ENCODE measurements at regions not wholly inside any gene's neighbourhood (a gene's known extent, or its start where the extent isn't known, plus 50 kb on each side); places are given as distances from the start of the nearest gene placed in this dataset.

- Histone ChIP-seq H3K9me2 (replicated peaks; ENCODE audit: insufficient read depth, low read length) (no peaks in the 10 kb centered on the region), H2AFZ (ENCODE audit: low read length) (no peak overlapping the region), H3K36me3 (replicated peaks; ENCODE audit: insufficient read depth, low read length) (no peaks in the 10 kb centered on the region), H4K20me1 (ENCODE audit: insufficient read depth, low read length) (no peaks in the 10 kb centered on the region), H3K9me3 (replicated peaks; ENCODE audit: insufficient read depth, low read length) (no peaks in the 10 kb centered on the region), H3K27me3 (replicated peaks; ENCODE audit: insufficient read depth, low read length) (peaks cover 98% of the 10 kb centered on the region), H3K4me3 (ENCODE audit: low read length) (no peak overlapping the region), H3F3A (ENCODE audit: insufficient read depth, low read length) (no peaks in the 10 kb centered on the region), H3K9ac (ENCODE audit: low read length) (no peak overlapping the region), H3K27ac (ENCODE audit: low read length) (no peak overlapping the region), H3K79me2 (ENCODE audit: low read length) (no peaks in the 10 kb centered on the region), H3K4me2 (ENCODE audit: low read depth, low read length) (no peak overlapping the region), H3K4me1 (ENCODE audit: low read length) (no peaks in the 10 kb centered on the region)
- no peak for TF ChIP-seq EZH2phosphoT487 (IDR thresholded peaks at IDR 0.05; ENCODE audit: low read length)
- peak; percentile 51 for TF ChIP-seq EZH2 (optimal IDR thresholded peaks at IDR 0.05; ENCODE audit: low read depth, low read length)
- no peak for TF ChIP-seq CTCF (IDR thresholded peaks at IDR 0.05; ENCODE audit: low read length)
- no peak for DNase-seq
Observed at GRCh38 chr20:62543470-62544302, 67.9 kb upstream of the GATA5 start.

- Histone ChIP-seq H3K4me3 (ENCODE audit: low read length) (no peak overlapping the region), H3K79me2 (ENCODE audit: low read length) (no peaks in the 10 kb centered on the region), H3K9me3 (replicated peaks; ENCODE audit: insufficient read depth, low read length) (no peaks in the 10 kb centered on the region), H3K4me1 (ENCODE audit: low read length) (no peaks in the 10 kb centered on the region), H4K20me1 (ENCODE audit: insufficient read depth, low read length) (no peaks in the 10 kb centered on the region), H3K36me3 (replicated peaks; ENCODE audit: insufficient read depth, low read length) (no peaks in the 10 kb centered on the region), H3K27ac (ENCODE audit: low read length) (no peak overlapping the region), H3K9ac (ENCODE audit: low read length) (no peak overlapping the region), H2AFZ (ENCODE audit: low read length) (no peak overlapping the region), H3F3A (ENCODE audit: insufficient read depth, low read length) (no peaks in the 10 kb centered on the region), H3K9me2 (replicated peaks; ENCODE audit: insufficient read depth, low read length) (no peaks in the 10 kb centered on the region), H3K4me2 (ENCODE audit: low read depth, low read length) (no peak overlapping the region), H3K27me3 (replicated peaks; ENCODE audit: insufficient read depth, low read length) (peaks cover 100% of the 10 kb centered on the region)
- no peak for DNase-seq
- TF ChIP-seq CTCF (IDR thresholded peaks at IDR 0.05; ENCODE audit: low read length) (no peak), EZH2phosphoT487 (IDR thresholded peaks at IDR 0.05; ENCODE audit: low read length) (no peak), EZH2 (optimal IDR thresholded peaks at IDR 0.05; ENCODE audit: low read depth, low read length) (no peak)
Observed at GRCh38 chr20:62544505-62545055, 68.8 kb upstream of the GATA5 start.

GRCh38 chr20:62545271-62545670 is 69.5 kb upstream of the GATA5 start:
- no peak overlapping the region for H3K27ac ChIP-seq (ENCODE audit: low read length)
- peaks cover 100% of the 10 kb centered on the region for H3K27me3 ChIP-seq (replicated peaks; ENCODE audit: insufficient read depth, low read length)
- H2AFZ ChIP-seq (ENCODE audit: low read length): no peak overlapping the region
- DNase-seq: no peak
- H3K9me3 ChIP-seq (replicated peaks; ENCODE audit: insufficient read depth, low read length): no peaks in the 10 kb centered on the region
- no peak for TF ChIP-seq CTCF (IDR thresholded peaks at IDR 0.05; ENCODE audit: low read length)
- no peak for TF ChIP-seq EZH2phosphoT487 (IDR thresholded peaks at IDR 0.05; ENCODE audit: low read length)
- no peak for TF ChIP-seq EZH2 (optimal IDR thresholded peaks at IDR 0.05; ENCODE audit: low read depth, low read length)
- no peaks in the 10 kb centered on the region for H4K20me1 ChIP-seq (ENCODE audit: insufficient read depth, low read length)
- H3K9me2 ChIP-seq (replicated peaks; ENCODE audit: insufficient read depth, low read length): no peaks in the 10 kb centered on the region
- no peak overlapping the region for H3K9ac ChIP-seq (ENCODE audit: low read length)
- H3F3A ChIP-seq (ENCODE audit: insufficient read depth, low read length): no peaks in the 10 kb centered on the region
- no peaks in the 10 kb centered on the region for H3K36me3 ChIP-seq (replicated peaks; ENCODE audit: insufficient read depth, low read length)
- no peaks in the 10 kb centered on the region for H3K4me1 ChIP-seq (ENCODE audit: low read length)
- H3K4me3 ChIP-seq (ENCODE audit: low read length): no peak overlapping the region
- no peaks in the 10 kb centered on the region for H3K79me2 ChIP-seq (ENCODE audit: low read length)
- no peak overlapping the region for H3K4me2 ChIP-seq (ENCODE audit: low read depth, low read length)
